MM.1S (cell line): ENCODE measurements at regions not wholly inside any gene's neighbourhood (a gene's known extent, or its start where the extent isn't known, plus 50 kb on each side); places are given as distances from the start of the nearest gene placed in this dataset.

ENCODE experiments used
- DNase-seq: peaks from one replicate; pipeline ENCODE4 v3.0.0-alpha.2; 2015
- H2AFZ ChIP-seq: fragments of 300-600 bp; sonication (generic); 2 replicates; pipeline ENCODE4 v1.6.0; 2016; ENCODE audit warnings: antibody characterized with exemption, low read length
- H3F3A ChIP-seq: fragments of 300-600 bp; sonication (generic); 2 replicates; pipeline ENCODE4 v1.6.1; 2016; ENCODE audit warnings: mild to moderate bottlenecking, antibody characterized with exemption, low read length, moderate library complexity, mixed read lengths; ENCODE audit not compliant: insufficient read depth
- H3K27ac ChIP-seq: fragments of 300-600 bp; sonication (generic); 2 replicates; pipeline ENCODE4 v1.5.1; 2016; ENCODE audit warnings: mild to moderate bottlenecking, low read length
- H3K27me3 ChIP-seq: fragments of 300-600 bp; sonication (generic); replicated peaks from 2 replicates; pipeline ENCODE4 v1.6.0; 2016; ENCODE audit warnings: low read length; ENCODE audit not compliant: insufficient read depth
- H3K36me3 ChIP-seq: fragments of 300-600 bp; sonication (generic); replicated peaks from 2 replicates; pipeline ENCODE4 v1.6.1; 2016; ENCODE audit warnings: mild to moderate bottlenecking, low read length, mixed read lengths; ENCODE audit not compliant: insufficient read depth
- H3K4me1 ChIP-seq: fragments of 300-600 bp; sonication (generic); 2 replicates; pipeline ENCODE4 v1.6.1; 2016; ENCODE audit warnings: low read length, mixed read lengths
- H3K4me2 ChIP-seq: fragments of 300-600 bp; sonication (generic); 2 replicates; pipeline ENCODE4 v1.6.0; 2016; ENCODE audit warnings: low read depth, low read length
- H3K4me3 ChIP-seq: fragments of 300-600 bp; sonication (generic); 2 replicates; pipeline ENCODE4 v1.5.1; 2016; ENCODE audit warnings: low read length, mixed read lengths
- H3K79me2 ChIP-seq: fragments of 300-600 bp; sonication (generic); 2 replicates; pipeline ENCODE4 v1.6.1; 2016; ENCODE audit warnings: mixed run types, low read length, mixed read lengths
- H3K9ac ChIP-seq: fragments of 300-600 bp; sonication (generic); 2 replicates; pipeline ENCODE4 v1.6.1; 2016; ENCODE audit warnings: low read length, mixed read lengths
- H3K9me2 ChIP-seq: fragments of 300-600 bp; sonication (generic); replicated peaks from 2 replicates; pipeline ENCODE4 v1.6.1; 2016; ENCODE audit warnings: mild to moderate bottlenecking, low read length, mixed read lengths; ENCODE audit not compliant: insufficient read depth
- H3K9me3 ChIP-seq: fragments of 300-600 bp; sonication (generic); replicated peaks from 2 replicates; pipeline ENCODE4 v1.6.1; 2016; ENCODE audit warnings: mild to moderate bottlenecking, low read length, mixed read lengths; ENCODE audit not compliant: insufficient read depth
- H4K20me1 ChIP-seq: fragments of 300-600 bp; sonication (generic); 2 replicates; pipeline ENCODE4 v1.6.1; 2016; ENCODE audit warnings: mild to moderate bottlenecking, low read length, moderate library complexity, mixed read lengths; ENCODE audit not compliant: insufficient read depth
- EZH2 ChIP-seq: fragments of 300-600 bp; sonication (generic); optimal IDR thresholded peaks from 2 replicates; pipeline ENCODE3; 2017; ENCODE audit warnings: low read depth, mild to moderate bottlenecking, antibody characterized with exemption, low read length, mixed read lengths
- EZH2phosphoT487 ChIP-seq: fragments of 300-600 bp; sonication (generic); IDR thresholded peaks from 2 replicates; pipeline ENCODE4 v1.6.1; 2018; ENCODE audit warnings: antibody characterized with exemption, low read length
- TF ChIP-seq, protein P1 (sequence below): fragments of 300-600 bp; sonication (generic); IDR thresholded peaks from 2 replicates; pipeline ENCODE4 v1.5.1; 2016; ENCODE audit warnings: antibody characterized with exemption, low read length, mixed read lengths

GRCh38 chr14:89504602-89505313 is 87.7 kb upstream of the FOXN3 start:
- Histone ChIP-seq H3F3A (no peaks in the 10 kb centered on the region), H3K36me3 (no peaks in the 10 kb centered on the region), H3K4me2 (no peak overlapping the region), H3K27ac (no peak overlapping the region), H3K9ac (no peak overlapping the region), H3K27me3 (no peaks in the 10 kb centered on the region), H3K4me1 (no peaks in the 10 kb centered on the region), H4K20me1 (no peaks in the 10 kb centered on the region), H2AFZ (no peak overlapping the region), H3K9me3 (no peaks in the 10 kb centered on the region), H3K9me2 (no peaks in the 10 kb centered on the region), H3K4me3 (no peak overlapping the region), H3K79me2 (no peaks in the 10 kb centered on the region)
- DNase-seq: no peak
- TF ChIP-seq, protein P1, sequence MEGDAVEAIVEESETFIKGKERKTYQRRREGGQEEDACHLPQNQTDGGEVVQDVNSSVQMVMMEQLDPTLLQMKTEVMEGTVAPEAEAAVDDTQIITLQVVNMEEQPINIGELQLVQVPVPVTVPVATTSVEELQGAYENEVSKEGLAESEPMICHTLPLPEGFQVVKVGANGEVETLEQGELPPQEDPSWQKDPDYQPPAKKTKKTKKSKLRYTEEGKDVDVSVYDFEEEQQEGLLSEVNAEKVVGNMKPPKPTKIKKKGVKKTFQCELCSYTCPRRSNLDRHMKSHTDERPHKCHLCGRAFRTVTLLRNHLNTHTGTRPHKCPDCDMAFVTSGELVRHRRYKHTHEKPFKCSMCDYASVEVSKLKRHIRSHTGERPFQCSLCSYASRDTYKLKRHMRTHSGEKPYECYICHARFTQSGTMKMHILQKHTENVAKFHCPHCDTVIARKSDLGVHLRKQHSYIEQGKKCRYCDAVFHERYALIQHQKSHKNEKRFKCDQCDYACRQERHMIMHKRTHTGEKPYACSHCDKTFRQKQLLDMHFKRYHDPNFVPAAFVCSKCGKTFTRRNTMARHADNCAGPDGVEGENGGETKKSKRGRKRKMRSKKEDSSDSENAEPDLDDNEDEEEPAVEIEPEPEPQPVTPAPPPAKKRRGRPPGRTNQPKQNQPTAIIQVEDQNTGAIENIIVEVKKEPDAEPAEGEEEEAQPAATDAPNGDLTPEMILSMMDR: no peak
- TF ChIP-seq EZH2: no peak
- TF ChIP-seq EZH2phosphoT487: no peak

GRCh38 chr14:89504091-89504490 is 87.1 kb upstream of the FOXN3 start:
- no peaks in the 10 kb centered on the region for H3K36me3 ChIP-seq
- H3K27ac ChIP-seq: no peak overlapping the region
- TF ChIP-seq EZH2phosphoT487 (no peak), EZH2 (no peak)
- TF ChIP-seq, protein P1: no peak
- no peaks in the 10 kb centered on the region for H3K9me3 ChIP-seq
- no peak for DNase-seq
- no peaks in the 10 kb centered on the region for H3K4me1 ChIP-seq
- no peak overlapping the region for H3K4me2 ChIP-seq
- no peaks in the 10 kb centered on the region for H3K27me3 ChIP-seq
- H2AFZ ChIP-seq: no peak overlapping the region
- H3K4me3 ChIP-seq: no peak overlapping the region
- H3F3A ChIP-seq: no peaks in the 10 kb centered on the region
- H3K9me2 ChIP-seq: no peaks in the 10 kb centered on the region
- no peaks in the 10 kb centered on the region for H3K79me2 ChIP-seq
- no peaks in the 10 kb centered on the region for H4K20me1 ChIP-seq
- H3K9ac ChIP-seq: no peak overlapping the region

DNA sequence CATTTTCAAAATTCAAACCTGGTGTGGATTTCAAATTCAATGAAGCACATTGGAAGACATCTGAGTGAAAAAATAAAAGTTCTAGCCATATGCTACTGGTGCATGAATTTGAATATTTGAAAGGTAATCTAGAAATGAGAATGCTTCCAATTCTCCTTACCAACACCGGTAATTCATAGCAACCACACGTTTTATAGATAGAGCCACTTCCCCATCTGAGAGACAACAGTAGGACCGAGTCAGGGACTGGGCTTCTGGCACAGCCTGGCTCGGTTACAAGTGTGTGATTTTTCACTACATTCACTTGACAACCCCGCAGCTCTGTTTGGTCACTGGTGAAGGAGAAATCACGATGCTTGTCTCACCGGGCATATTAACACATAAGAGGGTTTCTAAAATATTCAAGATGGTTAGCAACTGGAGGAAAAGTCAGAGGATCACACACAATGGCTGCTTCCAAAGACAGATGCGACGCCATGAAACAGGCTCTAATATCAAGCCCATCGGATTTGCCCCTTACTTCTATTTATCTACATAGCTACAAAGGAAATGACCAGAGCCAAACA is 86.5 kb upstream of the FOXN3 start:
- no peak overlapping the region for H3K27ac ChIP-seq
- TF ChIP-seq EZH2phosphoT487 (no peak), EZH2 (no peak)
- TF ChIP-seq, protein P1: no peak
- H3K9ac ChIP-seq: no peak overlapping the region
- H3K9me2 ChIP-seq: no peaks in the 10 kb centered on the region
- no peaks in the 10 kb centered on the region for H3F3A ChIP-seq
- H3K79me2 ChIP-seq: no peaks in the 10 kb centered on the region
- H3K4me1 ChIP-seq: no peaks in the 10 kb centered on the region
- no peaks in the 10 kb centered on the region for H3K27me3 ChIP-seq
- no peak overlapping the region for H3K4me2 ChIP-seq
- no peak overlapping the region for H3K4me3 ChIP-seq
- H4K20me1 ChIP-seq: no peaks in the 10 kb centered on the region
- no peaks in the 10 kb centered on the region for H3K9me3 ChIP-seq
- H2AFZ ChIP-seq: no peak overlapping the region
- DNase-seq: no peak
- H3K36me3 ChIP-seq: no peaks in the 10 kb centered on the region
